ENCODE measurements at regions not wholly inside any gene's neighbourhood (a gene's known extent, or its start where the extent isn't known, plus 50 kb on each side); places are given as distances from the start of the nearest gene placed in this dataset.

- TF ChIP-seq CTCF (IDR thresholded peaks at IDR 0.05) (no peak), POLR2AphosphoS5 (IDR thresholded peaks at IDR 0.05; ENCODE audit: low read depth, low read length) (no peak), SIN3A (IDR thresholded peaks at IDR 0.05; ENCODE audit: borderline replicate concordance, insufficient read depth, low read depth, low read length) (no peak), TCF7L2 (IDR thresholded peaks at IDR 0.05; ENCODE audit: low read depth, low read length) (no peak), REST (IDR thresholded peaks at IDR 0.05; ENCODE audit: insufficient read depth in 1 of 2, low read depth in 2 of 2, low read length in 1 of 2) (no peak)
Observed at GRCh38 chr5:3103262-3103811, 351.9 kb upstream of the IRX2 start.

Measured in Panc1 (cell line).